ENCODE measurements at regions not wholly inside any gene's neighbourhood (a gene's known extent, or its start where the extent isn't known, plus 50 kb on each side); places are given as distances from the start of the nearest gene placed in this dataset.
"Not testable (repeated sequence)": the region's sequence is repeated elsewhere in the genome, so short reads cannot be mapped to it uniquely, and the experiment has no call there.

- DNase-seq, result peak; percentile 100
Measured at GRCh38 chr22:25492841-25493734, 71.4 kb upstream of the GRK3 start.

GRCh38 chr22:25493794-25494193 is 70.7 kb upstream of the GRK3 start:
- DNase-seq, result no peak

GRCh38 chr22:25494774-25495173 is 69.7 kb upstream of the GRK3 start:
- DNase-seq, result no peak

GRCh38 chr22:25495285-25495684 is 69.2 kb upstream of the GRK3 start:
- DNase-seq, result peak; percentile 67

GRCh38 chr22:25496396-25497064 is 67.9 kb upstream of the GRK3 start:
- DNase-seq, result peak; percentile 71

- DNase-seq, result peak; percentile 76
Measured at GRCh38 chr22:25497181-25497641, 67.3 kb upstream of the GRK3 start.

- DNase-seq, result no peak
Measured at GRCh38 chr22:25497716-25498115, 66.8 kb upstream of the GRK3 start.

GRCh38 chr22:25500671-25501070 is 63.8 kb upstream of the GRK3 start:
- DNase-seq, result not testable (repeated sequence)

- not testable (repeated sequence) for DNase-seq
Measured at GRCh38 chr22:25504017-25504416, 60.5 kb upstream of the GRK3 start.

GRCh38 chr22:25508161-25508560 is 56.3 kb upstream of the GRK3 start:
- no peak for DNase-seq

- DNase-seq, result no peak
Measured at GRCh38 chr22:25508761-25509321, 55.6 kb upstream of the GRK3 start.

- peak; percentile 86 for DNase-seq
Measured at GRCh38 chr22:25509374-25509791, 55.1 kb upstream of the GRK3 start.

- DNase-seq, result no peak
Measured at GRCh38 chr22:25510876-25511275, 53.6 kb upstream of the GRK3 start.

- no peak for DNase-seq
Measured at GRCh38 chr22:25511725-25512124, 52.8 kb upstream of the GRK3 start.

GRCh38 chr22:25514436-25515180 is 49.9 kb upstream of the GRK3 start:
- DNase-seq, result no peak
